Cardiac fibroblast (primary cell): ENCODE measurements at regions not wholly inside any gene's neighbourhood (a gene's known extent, or its start where the extent isn't known, plus 50 kb on each side); places are given as distances from the start of the nearest gene placed in this dataset.

ENCODE experiments used
- DNase-seq, 2 donors: peaks; one replicate each; pipeline versions ENCODE4 v3.0.0 to v3.0.0-alpha.2; 2010; ENCODE audit warnings: low read depth in 2 of 2
- H3K4me3 ChIP-seq, 2 donors: replicated peaks in 1 of 2; 1 replicate in 1 of 2; 2 replicates in 1 of 2; pipeline ENCODE4 v1.5.1; 2011; ENCODE audit warnings: low read depth in 2 of 2, low read length in 2 of 2, mild to moderate bottlenecking in 2 of 2, moderate library complexity in 1 of 2
- CTCF ChIP-seq: IDR thresholded peaks from one replicate; pipeline ENCODE4 v1.5.1; 2011; ENCODE audit warnings: low read depth, mild to moderate bottlenecking, low read length, inconsistent platforms

- TF ChIP-seq CTCF: no peak
- no peak for DNase-seq
- no peak overlapping the region for H3K4me3 ChIP-seq
Observed at GRCh38 chr20:56872620-56873458, 243.7 kb downstream of the TFAP2C start.

GRCh38 chr20:56873836-56874235 lies 244.7 kb downstream of the TFAP2C start:
- no peak overlapping the region for H3K4me3 ChIP-seq
- TF ChIP-seq CTCF: no peak
- DNase-seq: no peak

GRCh38 chr20:56875052-56875659 lies 246.1 kb downstream of the TFAP2C start:
- no peak for TF ChIP-seq CTCF
- DNase-seq: peak; percentile 13 to 15
- no peak overlapping the region for H3K4me3 ChIP-seq

GRCh38 chr20:56875803-56876202 lies 246.7 kb downstream of the TFAP2C start:
- DNase-seq: no peak
- no peak for TF ChIP-seq CTCF
- no peak overlapping the region for H3K4me3 ChIP-seq

GRCh38 chr20:56885521-56885920 lies 256.4 kb downstream of the TFAP2C start:
- no peak for DNase-seq
- no peak overlapping the region for H3K4me3 ChIP-seq
- TF ChIP-seq CTCF: no peak

GRCh38 chr20:56890011-56890410 lies 260.9 kb downstream of the TFAP2C start:
- no peak for DNase-seq
- TF ChIP-seq CTCF: no peak
- no peak overlapping the region for H3K4me3 ChIP-seq
